Stimulated activated CD4-positive, alpha-beta T cell treated with anti-CD3 and anti-CD28 coated beads, TNF-alpha, amount 100 ng/mL, for 24 hours (primary cell): ENCODE measurements at regions not wholly inside any gene's neighbourhood (a gene's known extent, or its start where the extent isn't known, plus 50 kb on each side); places are given as distances from the start of the nearest gene placed in this dataset.

Experiments used
- DNase-seq, 3 experiments: peaks; one replicate each; pipeline ENCODE4 v3.0.0-alpha.2; 2020; ENCODE audit warnings: low read depth in 3 of 3

DNA sequence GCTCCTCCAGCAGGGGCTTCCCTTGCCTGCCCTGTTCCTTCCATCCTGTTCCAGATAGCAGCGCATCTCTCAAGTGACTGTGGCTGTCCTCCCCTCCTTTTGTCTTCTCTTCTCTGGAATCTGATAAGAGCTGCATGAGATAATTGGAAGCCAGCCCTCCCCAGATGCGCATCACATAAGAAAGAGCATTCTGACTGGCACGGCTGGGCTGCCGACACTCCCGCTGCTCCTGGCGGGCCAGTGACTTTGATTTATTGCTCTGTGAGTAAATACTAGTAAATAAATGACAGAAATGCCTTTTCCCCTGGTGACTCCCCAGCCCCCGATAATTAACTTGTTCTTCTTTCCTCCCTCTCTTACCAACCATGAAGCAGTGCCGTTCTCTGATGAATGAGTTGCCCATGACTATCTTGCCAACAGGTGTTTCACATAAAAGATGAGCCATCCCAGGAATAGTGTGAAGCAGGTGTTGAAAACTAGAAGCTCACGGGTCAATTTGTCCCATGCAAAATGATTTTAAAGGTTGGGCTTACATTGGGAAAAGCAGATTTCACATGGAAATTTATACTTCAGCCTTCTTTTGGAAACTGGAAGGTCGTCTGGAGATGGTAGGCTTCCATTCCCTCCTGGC, 212.3 kb downstream of the ERCC6L2 start:
- no peak for DNase-seq

DNA sequence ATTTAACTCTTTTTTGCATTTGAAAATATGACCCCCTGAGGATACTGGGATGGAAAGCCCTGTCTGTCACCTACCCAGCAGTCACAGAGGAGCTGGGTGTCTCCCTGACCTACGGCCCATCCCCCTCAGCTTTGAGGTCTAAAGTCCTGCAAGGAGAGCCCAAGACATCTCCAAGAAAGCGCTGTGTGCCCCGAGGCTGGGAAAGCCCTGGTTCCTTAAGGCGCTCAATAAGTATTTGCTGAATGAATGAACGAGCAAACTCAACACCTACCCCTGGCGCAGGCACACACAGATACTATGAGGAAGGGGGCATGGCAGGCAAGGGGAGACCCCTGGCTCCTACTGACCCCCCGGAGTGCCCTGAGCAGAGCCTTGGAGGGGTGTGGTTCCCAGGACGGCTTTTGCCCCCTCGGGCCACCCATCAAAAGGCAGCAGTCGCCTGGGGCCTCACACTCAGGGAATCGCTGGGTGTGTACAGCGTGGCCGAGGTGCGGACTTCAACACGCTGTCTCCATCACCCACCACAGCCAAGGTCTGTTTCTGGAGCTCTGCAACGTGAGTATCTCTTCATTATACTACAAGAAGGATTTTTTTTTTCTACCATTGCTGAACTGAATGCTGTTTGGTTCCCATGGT, 211.6 kb downstream of the ERCC6L2 start:
- no peak for DNase-seq

DNA sequence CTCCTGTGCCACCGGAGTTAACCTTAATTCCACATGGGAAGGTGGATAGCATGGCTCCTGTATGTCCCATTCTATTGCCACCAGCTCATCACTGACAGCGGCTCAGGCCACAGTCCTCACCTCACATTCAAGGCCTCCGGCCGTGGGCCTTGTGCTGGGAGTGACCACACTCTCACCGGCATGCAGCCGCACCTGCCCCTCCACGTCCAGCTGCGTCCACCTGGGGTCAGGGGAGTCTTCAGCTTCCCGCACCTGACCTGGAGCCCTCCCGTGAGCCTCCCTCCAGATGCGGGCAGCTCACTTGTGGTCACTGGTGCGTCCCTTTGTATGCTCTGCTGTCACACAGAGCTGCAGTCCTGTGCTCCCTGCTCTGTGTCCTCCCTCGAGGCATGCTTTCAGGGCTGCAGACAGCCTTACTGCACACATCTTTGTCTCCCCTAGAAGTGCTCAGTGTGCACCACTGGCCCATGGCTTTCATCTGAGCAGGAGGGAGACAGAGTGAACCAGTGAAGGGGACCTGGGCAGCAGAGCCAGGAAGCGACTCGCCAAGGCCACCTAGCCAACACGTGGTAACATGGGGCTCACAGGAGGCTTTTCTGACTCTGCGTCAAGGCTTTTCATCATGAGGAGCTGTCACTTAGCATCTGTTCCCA, 210.1 kb downstream of the ERCC6L2 start:
- no peak for DNase-seq

DNA sequence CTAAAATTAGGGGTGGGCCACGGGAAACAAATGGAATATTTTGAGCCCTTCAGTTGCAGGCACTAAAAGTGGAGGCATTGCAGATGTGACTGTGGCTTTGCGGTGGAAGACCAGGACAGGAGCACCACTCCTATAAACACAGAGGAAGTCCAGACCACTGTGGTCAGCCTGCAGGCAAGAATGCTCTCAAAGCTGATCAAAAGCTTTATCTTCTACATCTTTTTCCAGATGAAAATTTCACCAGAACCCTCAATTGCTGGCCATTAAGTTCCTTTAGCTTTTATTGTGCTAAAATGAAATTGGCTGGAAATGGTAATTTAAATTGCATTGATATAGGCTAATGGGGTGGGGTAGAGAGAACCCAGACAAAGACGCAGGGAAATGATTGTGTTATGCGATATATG, 208.8 kb downstream of the ERCC6L2 start:
- DNase-seq: no peak

DNA sequence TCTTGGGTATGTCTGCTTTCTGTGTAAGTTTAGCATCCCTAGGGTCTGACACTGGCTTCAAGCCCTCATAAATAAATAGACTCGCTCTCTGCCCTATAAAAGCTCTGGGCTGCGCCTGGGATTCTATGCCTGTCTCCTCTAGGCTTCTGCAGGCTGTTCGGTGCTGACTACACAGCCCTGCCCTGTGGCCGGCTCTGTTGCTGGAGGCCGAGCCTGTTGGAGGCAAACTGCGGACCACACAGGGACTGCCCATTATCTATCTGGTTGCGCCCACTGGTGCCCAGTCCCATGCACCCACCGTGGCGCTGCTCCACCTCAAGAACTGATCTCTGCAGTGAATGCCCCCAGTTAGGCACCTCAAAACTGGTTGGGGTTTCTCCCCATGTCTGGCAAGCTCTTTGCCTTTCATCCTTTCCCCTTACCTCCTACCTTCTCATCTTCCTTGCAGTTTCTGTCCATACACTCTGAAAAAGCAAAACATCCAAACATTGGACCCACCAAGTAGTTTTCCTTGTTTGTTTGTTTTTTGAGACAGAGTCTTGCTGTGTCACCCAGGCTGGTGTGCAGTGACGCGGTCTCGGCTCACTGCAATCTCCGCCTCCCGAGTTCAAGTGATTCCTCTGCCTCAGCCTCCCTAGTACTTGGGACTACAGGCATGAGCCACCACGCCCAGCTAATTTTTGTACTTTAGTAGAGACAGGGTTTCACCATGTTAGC, 207.2 kb downstream of the ERCC6L2 start:
- no peak for DNase-seq

DNA sequence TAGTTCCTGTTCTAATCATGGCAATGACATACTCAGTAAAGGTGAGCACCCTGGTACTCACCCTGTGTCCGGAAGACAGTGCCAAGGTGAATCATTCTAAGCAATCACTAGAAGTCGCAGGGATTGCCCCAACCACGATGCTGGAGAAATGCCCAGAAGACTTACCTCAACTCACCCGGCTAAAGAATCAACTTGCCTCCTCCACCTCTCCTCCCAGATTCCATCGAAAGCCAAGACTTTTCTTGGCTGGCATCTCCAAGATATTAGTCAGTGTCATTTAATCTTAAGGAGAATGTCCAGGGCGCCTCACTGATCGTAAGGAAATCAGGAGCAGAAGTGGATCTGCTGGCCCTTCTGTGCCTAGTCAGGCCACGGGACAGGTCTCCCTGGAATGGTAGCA, 204.9 kb downstream of the ERCC6L2 start:
- DNase-seq: no peak

DNA sequence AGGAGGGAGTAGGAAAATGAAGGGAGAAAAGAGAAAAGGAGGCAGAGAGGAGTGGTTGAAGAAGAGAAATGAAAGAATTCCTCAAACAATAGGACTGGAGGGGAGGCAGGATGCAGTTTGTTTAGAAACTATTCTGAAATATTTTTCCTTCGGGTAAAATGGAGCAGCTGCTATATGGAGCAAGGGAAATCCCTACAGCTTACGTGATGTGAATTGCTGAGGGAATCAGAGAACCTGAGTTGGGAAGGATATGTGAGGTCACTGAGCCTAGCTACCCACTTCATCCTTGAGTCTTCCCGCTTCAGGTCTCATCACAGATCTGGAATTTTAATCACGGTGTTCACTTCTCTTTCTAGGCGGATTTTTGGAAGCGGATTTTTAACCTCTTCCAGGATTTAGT, 204.3 kb downstream of the ERCC6L2 start:
- no peak for DNase-seq

DNA sequence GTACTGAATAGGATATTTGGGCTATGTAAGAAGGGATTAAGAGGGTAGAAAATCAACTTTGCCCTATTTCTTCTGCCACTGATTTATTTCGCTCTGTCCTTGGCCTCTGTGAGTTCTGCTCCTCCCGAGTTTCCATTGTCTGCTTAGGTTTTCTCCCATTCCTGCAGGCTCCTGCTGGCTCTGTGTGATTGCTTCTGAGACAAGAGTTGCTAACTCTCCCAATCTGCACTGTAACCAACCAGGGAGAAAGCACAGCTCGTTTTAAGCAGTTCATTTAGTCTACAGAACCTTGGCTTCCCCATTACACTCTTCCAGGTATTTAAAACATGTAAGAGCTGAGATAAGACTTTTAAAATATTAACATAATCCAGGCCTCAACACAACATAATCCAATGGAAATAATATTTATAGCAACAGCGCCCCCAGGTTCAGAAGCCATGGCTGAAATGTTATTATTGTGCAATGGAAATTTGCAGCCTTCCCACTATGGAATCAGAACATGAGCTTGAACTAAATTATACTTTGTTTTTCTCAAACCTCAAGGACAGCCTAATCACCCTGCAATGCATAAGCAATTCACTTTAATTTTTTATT, 203.5 kb downstream of the ERCC6L2 start:
- DNase-seq: no peak

DNA sequence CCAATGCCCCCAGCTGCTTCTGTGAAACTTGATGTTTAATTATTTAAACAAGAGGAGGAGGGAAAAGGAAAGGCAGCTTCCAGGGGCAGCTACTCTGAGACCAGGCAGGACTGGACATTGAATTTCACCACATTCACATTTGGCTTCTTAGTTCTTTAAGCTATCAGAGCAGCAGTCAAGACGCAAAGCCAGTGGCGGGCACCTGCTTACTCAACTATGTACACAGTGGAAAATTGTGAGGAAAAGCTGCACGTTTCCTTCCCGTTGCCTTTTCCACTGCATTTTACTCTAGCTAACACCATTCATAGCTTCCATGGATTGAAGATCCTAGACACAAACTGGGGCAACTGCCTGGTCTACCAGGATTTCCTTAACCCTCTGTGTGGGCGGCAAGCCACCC, 200.3 kb downstream of the ERCC6L2 start:
- no peak for DNase-seq

DNA sequence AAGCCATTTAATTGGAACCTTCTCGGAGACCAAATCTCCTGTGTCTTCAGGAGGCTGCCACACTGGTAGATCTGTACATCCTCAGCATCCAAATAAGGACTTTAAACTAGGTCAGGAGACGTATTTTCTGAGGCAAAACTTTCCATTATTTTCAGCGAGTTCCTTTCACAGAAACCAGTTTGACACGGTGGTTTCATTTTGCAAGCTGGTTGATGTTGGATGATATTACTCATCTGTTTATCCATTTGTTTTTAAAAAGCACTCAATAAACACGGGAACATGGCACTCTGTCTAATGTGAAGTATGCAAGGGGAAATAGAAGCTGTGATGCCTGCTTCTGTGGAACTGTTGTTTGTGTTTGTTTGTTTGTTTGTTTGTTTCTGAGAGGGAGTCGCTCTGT, 199.6 kb downstream of the ERCC6L2 start:
- no peak for DNase-seq

DNA sequence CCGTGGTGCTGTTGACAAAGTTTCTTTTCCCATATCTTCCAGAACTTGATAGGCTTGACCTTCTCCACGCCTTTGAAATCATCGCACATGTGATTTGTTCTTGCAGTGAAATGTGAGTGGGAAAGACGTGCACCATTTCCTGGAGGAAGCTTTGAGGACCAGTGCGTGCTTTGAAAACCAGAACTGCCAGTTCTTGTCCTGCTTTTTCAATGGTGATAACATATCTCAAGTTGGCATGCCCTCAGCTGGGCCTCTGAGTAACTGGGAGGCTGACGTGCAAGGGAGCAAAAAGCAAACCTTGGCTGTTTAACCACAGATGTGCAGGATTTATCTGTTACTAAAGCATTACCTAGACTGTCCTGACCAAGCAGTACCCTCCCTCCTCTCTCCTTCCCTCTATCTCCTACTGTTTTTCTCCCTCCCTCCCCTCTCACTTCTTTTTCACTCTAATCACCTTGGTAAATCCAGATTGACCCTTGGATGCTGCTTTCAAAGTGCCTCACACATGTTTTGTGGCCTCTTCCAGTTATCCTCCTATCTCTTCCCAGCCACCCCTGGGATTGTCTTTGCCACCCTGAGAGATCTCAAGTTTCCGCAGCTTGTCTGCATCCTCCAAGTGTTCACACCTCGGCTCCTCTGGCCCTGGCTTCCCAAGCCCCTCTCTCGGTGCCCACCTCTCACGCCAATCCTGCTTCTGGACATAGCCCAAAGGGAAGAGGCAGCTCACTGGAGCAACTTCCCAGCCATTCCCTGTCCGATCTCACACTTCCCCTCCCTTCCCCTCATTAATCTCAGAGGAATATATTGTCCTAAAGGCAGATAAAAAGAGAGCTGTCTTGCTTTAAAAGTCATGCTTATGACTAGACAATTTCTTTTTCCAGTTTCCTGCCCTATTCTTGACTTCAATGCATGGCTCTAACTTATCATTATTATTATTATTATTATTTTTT, 198.3 kb downstream of the ERCC6L2 start:
- no peak for DNase-seq

DNA sequence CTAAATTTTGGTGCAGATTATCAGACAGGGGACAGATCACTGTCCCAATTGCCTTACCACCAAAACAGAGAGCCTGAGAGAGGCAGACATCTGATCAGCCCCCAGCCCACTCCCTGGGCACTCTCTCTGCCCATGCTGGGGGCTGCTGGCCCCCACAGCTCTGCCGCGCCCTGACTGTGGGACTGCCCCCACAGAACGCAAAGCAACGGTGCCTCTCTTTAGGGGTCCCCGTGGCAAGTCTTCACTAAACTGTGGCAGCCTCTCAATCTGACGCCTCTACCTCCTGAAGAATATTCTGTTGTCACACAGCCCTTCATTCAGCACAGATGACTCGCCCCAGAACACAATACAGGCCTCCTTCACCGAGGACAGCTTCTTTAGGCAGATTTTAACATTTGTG, 197.4 kb downstream of the ERCC6L2 start:
- DNase-seq: no peak

DNA sequence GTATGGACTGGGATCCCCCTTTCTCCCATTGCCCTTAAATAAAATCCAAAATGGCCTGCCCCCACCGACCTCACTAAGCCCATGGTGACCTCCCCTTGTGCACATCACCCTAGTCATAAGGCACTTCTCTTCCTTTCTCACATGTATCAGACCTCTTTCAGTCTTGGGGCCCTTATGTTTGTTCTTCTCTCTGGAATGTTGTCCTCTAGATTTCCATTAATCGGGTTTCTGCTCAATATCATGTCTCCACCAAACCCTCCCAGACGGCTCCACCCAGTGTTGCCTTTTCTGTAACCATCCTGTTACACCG, 196.3 kb downstream of the ERCC6L2 start:
- no peak for DNase-seq

DNA sequence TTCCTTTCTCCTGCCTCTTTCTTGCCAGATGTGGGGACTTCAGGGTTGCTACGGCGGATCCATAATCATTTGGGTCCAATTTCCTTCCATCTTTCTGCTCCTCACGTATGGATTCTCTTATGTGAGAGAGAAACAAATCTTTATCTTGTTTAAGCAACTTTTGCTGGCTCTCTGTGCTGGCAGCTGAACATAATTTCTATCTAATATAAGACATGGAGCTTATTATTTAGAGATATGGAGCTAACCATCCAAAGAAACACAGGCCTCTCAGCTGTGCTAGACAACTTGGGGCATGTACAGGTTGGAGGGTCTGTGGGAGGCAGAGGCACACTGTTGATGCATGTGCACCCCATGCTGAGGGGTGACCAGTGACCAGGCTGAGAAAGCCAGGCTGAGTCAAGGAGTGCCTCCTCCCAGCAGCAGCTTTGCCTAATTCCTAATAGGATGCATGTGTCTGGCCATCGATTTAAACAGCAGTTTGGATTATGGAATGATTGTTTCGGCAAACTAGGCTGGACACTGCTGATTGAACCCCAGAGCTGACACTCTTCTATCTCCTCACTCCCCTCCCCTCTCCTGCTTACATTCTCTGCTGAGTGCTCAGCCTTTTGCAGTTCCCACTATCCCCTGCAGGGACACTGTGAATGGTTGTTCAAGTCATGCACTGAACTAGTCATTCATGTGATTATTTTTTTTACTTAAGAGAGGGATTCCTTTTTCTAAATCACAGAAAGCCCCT, 195.8 kb downstream of the ERCC6L2 start:
- no peak for DNase-seq

DNA sequence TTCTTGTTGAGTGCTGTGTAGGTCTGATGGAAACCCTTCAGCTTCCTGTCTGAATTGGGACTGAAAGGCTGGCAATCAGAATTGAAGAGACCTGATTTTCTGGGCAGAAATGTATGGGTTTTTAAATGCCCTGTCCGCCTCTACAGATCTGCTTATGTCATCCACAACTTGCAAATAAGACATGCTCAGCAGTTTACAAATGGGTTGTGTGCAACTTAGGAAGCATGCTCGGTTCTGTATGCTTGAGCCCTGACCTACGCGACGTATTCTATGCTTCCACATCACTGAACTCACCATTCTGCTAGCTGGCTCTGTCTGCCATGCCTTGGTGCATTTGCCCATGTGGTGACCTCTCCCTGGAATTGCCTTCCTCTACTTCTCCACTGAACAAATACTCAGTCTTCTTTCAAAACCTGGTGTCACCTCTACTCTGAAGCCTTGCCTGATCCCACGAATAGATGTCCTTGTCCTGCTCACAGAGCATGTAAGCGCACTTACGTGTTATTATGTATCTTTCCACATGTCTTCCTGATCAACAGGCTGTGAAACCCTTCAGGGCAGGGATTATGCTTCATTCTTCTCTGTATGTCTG, 194.2 kb downstream of the ERCC6L2 start:
- no peak for DNase-seq

DNA sequence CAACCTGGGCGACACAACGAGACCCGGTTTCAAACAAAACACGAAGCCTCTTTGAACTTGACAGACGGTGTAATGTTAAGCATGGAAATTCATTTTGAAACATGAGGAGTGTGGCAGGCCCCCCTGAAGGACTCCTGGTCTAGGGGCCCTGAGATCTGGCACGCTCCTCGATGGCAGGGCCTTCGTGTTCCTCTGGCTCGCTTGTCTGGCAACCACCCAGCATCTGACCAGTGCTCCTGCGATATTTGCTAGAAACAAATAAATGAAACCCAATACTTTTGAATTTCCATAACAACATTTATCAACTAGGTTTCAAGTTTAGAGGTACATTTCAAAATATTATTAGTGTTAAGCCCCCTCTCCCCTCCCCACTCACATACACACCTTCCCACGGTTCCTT, 193.0 kb downstream of the ERCC6L2 start:
- DNase-seq: no peak

DNA sequence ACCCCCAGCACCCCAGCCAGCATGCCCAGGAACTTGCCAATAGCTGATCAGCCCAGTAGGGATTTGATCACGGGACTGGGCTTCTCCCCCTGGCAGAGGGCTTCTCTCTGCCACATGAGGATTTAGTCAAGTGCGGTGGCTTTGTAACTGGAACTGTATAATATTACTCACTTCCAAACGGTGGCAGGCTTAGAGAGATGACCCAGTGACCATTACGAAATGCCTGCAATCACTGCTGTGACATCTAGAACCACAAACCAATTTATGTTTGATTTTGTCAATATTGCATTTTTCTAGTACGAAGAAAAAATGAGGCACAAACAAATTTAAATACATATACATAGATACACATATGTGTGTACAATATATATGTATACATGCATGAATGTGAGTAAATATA, 192.1 kb downstream of the ERCC6L2 start:
- no peak for DNase-seq

DNA sequence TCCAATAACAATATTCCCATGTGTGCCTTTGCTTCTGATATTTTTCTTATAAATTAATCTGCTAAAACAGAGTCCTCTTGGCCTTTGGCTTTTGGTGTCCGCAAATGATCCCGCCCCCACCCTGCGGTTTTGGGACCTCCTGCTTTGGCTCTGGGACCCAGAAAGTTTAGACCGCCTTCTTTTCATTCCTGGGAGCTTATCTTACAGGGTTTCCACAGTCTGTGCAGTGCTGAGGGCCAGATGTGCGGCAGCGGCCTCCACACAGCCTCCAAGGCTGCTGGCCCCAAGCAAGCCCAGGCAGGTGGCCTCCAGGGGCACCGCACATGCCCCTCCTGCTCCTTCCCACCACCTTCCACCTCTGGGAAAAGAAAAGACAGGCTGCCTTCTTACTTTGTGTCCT, 191.5 kb downstream of the ERCC6L2 start:
- no peak for DNase-seq

DNA sequence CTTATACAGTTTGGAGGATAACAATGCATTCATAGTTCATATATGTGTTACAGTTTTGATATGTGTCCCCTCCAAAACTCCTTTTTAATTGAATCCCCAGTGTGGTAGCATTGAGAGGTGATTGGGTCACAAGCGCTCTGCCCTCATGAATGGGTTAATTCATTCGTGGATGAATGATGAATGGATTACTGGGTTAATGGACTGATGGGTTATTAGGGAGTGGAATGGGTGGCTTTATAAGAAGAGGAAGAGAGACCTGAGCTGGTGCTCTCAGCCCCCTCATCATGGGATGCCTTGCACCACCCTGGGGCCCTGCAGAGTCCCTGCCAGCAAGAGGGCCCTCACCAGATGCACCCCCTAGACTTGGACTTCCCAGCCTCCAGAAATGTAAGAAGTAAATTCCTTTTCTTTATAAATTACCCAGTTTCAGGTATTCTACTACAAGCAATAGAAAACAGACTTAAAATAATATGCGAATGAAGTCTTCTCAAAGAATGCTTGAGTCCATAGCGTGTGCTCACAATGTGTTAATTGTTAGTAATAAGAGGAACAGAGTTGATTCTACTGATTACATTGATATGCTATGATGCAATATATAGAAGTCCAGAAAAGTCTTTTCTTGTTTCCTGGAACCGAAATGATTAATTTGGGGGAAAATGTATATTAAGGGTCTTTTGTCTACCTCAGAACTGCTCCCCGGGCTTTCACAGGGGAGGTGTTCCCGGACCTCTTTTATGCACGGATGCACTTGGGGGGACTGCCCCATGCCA, 190.2 kb downstream of the ERCC6L2 start:
- no peak for DNase-seq
